ENCODE measurements at regions not wholly inside any gene's neighbourhood (a gene's known extent, or its start where the extent isn't known, plus 50 kb on each side); places are given as distances from the start of the nearest gene placed in this dataset.

DNA sequence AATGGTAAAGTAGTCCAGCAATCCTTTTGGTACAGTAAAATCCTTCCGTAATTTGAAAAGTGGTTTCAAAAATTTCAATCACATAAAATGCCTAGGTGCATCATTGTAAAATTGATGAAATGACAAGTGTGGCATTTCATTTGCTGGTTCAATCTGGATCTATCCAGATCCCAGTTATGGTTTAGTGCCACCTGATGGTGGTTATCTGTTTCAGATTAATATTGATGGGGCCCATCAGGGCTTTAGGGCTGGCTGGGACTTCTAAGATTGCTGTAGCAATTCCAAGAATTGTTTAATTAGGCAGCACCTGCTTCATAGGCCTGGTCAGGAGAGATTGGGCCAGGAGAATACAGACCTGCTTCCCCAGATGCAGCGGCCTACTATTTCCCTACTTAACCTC is 55.5 kb upstream of the PIK3C3 start:
- Mint-ChIP-seq H3K27ac (no peak overlapping the region), H3K36me3 (ENCODE audit: low read depth) (no peaks in the 10 kb centered on the region), H3K4me1 (no peaks in the 10 kb centered on the region), H3K4me3 (no peak overlapping the region), H3K9me3 (ENCODE audit: low read depth) (no peaks in the 10 kb centered on the region), H3K27me3 (peaks cover 4% of the 10 kb centered on the region)
- CTCF ChIA-PET = interaction anchor here (0.7 kb wide), 1 partner anchor 1604 kb away, joined by 3 read pairs; no protein-coding TSS in a partner anchor
- intact Hi-C loops (cut with DNase I, micrococcal nuclease) = no loop called here
- no peak for DNase-seq
- POLR2A ChIA-PET = no interaction called here
- ATAC-seq = no peak

- ChIA-PET CTCF (no interaction called here), POLR2A (no interaction called here)
- Mint-ChIP-seq H3K27me3 (peaks cover 9% of the 10 kb centered on the region), H3K4me3 (no peak overlapping the region), H3K4me1 (no peaks in the 10 kb centered on the region), H3K27ac (no peak overlapping the region), H3K36me3 (ENCODE audit: low read depth) (no peaks in the 10 kb centered on the region), H3K9me3 (ENCODE audit: low read depth) (no peaks in the 10 kb centered on the region)
- ATAC-seq = no peak
- intact Hi-C loops (cut with DNase I, micrococcal nuclease) = no loop called here
- no peak for DNase-seq
These were observed 61.6 kb upstream of the PIK3C3 start for GRCh38 chr18:41893432-41893831.

DNA sequence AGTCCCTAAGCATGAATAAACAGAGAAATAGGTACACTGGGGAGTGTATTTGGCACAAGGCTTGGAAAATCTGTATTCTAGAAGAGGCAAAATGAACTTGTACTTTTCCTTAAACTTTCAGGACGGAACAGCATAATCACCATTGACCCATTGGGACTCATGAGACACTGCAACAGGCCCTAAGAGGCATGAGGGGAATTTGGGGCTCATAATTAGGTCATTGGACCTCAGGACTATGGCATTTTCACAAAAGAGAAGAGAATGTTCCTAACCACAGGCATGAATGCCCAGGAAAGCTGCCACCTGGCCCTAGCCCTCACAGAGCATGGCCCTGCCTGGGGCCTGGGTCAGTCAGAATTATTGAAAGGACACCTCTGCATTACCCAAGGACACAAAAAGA is 67.9 kb upstream of the PIK3C3 start:
- H3K4me1 Mint-ChIP-seq = no peaks in the 10 kb centered on the region
- intact Hi-C loops (cut with DNase I, micrococcal nuclease) = no loop called here
- peaks cover 3% of the 10 kb centered on the region for H3K27me3 Mint-ChIP-seq
- H3K36me3 Mint-ChIP-seq (ENCODE audit: low read depth) = no peaks in the 10 kb centered on the region
- ChIA-PET CTCF (no interaction called here), POLR2A (no interaction called here)
- no peak overlapping the region for H3K4me3 Mint-ChIP-seq
- ATAC-seq (no peak), DNase-seq (no peak)
- no peaks in the 10 kb centered on the region for H3K9me3 Mint-ChIP-seq (ENCODE audit: low read depth)
- no peak overlapping the region for H3K27ac Mint-ChIP-seq

DNA sequence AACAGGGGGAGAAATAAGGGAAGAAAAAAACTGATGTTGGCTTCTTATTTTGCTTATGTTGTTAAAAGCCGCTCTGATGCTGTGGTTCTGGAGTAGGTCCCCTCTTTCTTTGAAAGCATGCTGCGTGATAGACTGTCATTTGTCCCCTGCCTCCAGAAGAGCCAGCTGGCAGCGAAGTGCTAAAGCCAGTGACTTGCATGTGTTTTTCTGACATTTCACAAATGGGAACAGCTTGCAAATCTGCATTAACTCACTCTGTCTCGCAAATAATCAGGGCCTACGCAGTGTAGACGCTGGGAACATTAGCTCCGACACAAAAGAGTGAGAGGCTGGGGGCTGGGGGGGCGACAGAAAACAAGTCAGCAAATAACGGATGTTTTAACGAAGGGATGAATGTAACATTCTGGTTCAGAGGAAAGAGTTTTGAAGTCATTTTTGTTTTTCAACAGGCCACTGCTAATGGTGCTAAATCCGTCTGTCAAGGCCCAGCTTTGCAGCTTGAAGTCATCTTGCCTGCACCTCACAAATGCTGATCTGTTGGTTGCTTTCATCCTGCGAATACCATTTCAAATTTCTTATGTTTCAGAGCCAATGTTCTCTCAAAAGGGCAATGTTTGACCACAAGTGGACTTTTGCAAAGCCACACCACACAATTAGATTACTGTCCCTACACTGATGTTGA is 68.8 kb upstream of the PIK3C3 start:
- H3K36me3 Mint-ChIP-seq (ENCODE audit: low read depth) = no peaks in the 10 kb centered on the region
- H3K27me3 Mint-ChIP-seq = peaks cover 3% of the 10 kb centered on the region
- no peak overlapping the region for H3K27ac Mint-ChIP-seq
- no peaks in the 10 kb centered on the region for H3K9me3 Mint-ChIP-seq (ENCODE audit: low read depth)
- ChIA-PET CTCF (no interaction called here), POLR2A (no interaction called here)
- H3K4me1 Mint-ChIP-seq = no peaks in the 10 kb centered on the region
- ATAC-seq = no peak
- DNase-seq = no peak
- intact Hi-C loops (cut with DNase I, micrococcal nuclease) = no loop called here
- no peak overlapping the region for H3K4me3 Mint-ChIP-seq

DNA sequence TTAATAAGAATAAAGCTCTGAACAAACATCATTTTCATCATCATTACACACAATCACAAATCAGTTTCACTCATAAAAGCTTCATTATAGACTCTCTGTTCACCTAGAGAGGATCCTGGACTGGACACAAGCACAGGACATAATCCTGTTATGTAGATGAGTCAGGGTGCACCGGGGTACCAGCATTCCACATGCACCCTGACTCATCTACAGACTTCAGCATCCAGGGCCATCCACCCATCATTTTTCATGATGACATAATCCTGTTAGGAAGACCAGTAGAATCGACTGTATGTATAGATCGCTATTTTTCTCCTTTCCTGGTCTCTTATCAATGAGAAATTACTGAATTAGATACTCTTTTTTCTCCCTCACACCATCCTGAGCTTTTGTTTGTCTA is 73.7 kb upstream of the PIK3C3 start:
- intact Hi-C loops (cut with DNase I, micrococcal nuclease) = no loop called here
- Mint-ChIP-seq H3K36me3 (ENCODE audit: low read depth) (no peaks in the 10 kb centered on the region), H3K4me3 (no peak overlapping the region), H3K27me3 (no peaks in the 10 kb centered on the region), H3K4me1 (no peaks in the 10 kb centered on the region), H3K27ac (no peak overlapping the region), H3K9me3 (ENCODE audit: low read depth) (no peaks in the 10 kb centered on the region)
- DNase-seq (no peak), ATAC-seq (no peak)
- CTCF ChIA-PET = no interaction called here
- POLR2A ChIA-PET = no interaction called here

- CTCF ChIA-PET = interaction anchor here (1.2 kb wide), 1 partner anchor 25 kb away, joined by 5 read pairs; no protein-coding TSS in a partner anchor
- H3K4me3 Mint-ChIP-seq = no peak overlapping the region
- POLR2A ChIA-PET = no interaction called here
These were observed 75.8 kb upstream of the PIK3C3 start for GRCh38 chr18:41879256-41879655.

GRCh38 chr18:41875094-41875780 is 79.8 kb upstream of the PIK3C3 start:
- ATAC-seq = no peak
- no peak for DNase-seq
- intact Hi-C loops (cut with DNase I, micrococcal nuclease) = no loop called here
- H3K36me3 Mint-ChIP-seq (ENCODE audit: low read depth) = no peaks in the 10 kb centered on the region
- H3K27ac Mint-ChIP-seq = no peak overlapping the region
- peaks cover 5% of the 10 kb centered on the region for H3K4me1 Mint-ChIP-seq
- CTCF ChIA-PET = interaction anchor here (0.7 kb wide), 1 partner anchor 1767 kb away, joined by 3 read pairs; no protein-coding TSS in a partner anchor
- POLR2A ChIA-PET = no interaction called here
- no peak overlapping the region for H3K4me3 Mint-ChIP-seq
- H3K27me3 Mint-ChIP-seq = peaks cover 6% of the 10 kb centered on the region
- no peaks in the 10 kb centered on the region for H3K9me3 Mint-ChIP-seq (ENCODE audit: low read depth)

More at GRCh38 chr18:41879256-41879655, 75.8 kb upstream of the PIK3C3 start:
- intact Hi-C loops (cut with DNase I, micrococcal nuclease) = no loop called here
- DNase-seq (no peak), ATAC-seq (no peak)
- no peaks in the 10 kb centered on the region for H3K9me3 Mint-ChIP-seq (ENCODE audit: low read depth)
- no peaks in the 10 kb centered on the region for H3K4me1 Mint-ChIP-seq
- no peaks in the 10 kb centered on the region for H3K36me3 Mint-ChIP-seq (ENCODE audit: low read depth)
- peaks cover 2% of the 10 kb centered on the region for H3K27me3 Mint-ChIP-seq
- no peak overlapping the region for H3K27ac Mint-ChIP-seq

DNA sequence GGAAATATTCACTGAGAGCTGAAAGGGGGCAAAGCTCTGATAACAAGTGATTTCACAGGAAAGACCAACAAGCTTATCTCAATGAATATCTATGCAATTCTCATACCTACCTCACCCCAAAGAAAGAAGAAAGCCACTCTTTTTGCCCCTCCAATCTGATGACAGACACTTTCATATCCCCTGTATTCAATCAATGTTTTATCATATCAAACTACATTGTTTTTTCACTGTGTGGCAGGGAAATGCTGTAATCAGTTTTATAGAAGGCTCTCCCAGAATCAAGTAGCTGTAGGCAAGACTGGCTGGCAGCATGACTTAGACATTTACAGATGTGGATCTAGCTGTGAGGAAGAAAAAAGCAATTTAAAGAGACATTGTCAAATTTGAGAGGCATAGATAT is 81.3 kb upstream of the PIK3C3 start:
- DNase-seq = no peak
- ChIA-PET POLR2A (no interaction called here), CTCF (interaction anchor here (0.6 to 1.0 kb wide), 2 partner anchors 35 to 1401 kb away, joined by 3 to 4 read pairs; no protein-coding TSS in a partner anchor)
- no peak for ATAC-seq
- Mint-ChIP-seq H3K4me1 (peaks cover 5% of the 10 kb centered on the region), H3K27me3 (peaks cover 10% of the 10 kb centered on the region), H3K36me3 (ENCODE audit: low read depth) (no peaks in the 10 kb centered on the region), H3K27ac (no peak overlapping the region), H3K4me3 (no peak overlapping the region), H3K9me3 (ENCODE audit: low read depth) (no peaks in the 10 kb centered on the region)
- intact Hi-C loops (cut with DNase I, micrococcal nuclease) = no loop called here

DNA sequence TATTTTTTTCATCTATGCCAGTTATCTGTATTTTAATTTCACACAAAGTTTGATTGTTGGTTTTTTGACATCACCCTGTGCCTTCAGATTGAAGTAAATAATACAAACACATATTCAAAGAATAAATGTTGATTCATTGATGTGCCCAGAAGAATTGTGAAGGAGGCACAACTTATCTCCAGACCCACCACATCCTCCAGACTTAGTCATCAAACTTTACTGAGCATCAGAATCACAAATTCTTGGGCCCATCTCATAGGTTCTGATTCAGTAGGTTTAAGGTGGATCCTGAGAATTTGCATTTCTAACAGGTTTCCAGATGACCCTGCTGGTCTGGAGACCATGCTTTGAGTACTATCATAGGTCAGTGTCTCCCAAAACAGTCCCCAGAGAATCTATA is 82.8 kb upstream of the PIK3C3 start:
- ATAC-seq = no peak
- Mint-ChIP-seq H3K4me3 (no peak overlapping the region), H3K27ac (no peak overlapping the region), H3K27me3 (peaks cover 10% of the 10 kb centered on the region), H3K4me1 (peaks cover 5% of the 10 kb centered on the region), H3K36me3 (ENCODE audit: low read depth) (no peaks in the 10 kb centered on the region), H3K9me3 (ENCODE audit: low read depth) (no peaks in the 10 kb centered on the region)
- ChIA-PET POLR2A (no interaction called here), CTCF (no interaction called here)
- intact Hi-C loops (cut with DNase I, micrococcal nuclease) = no loop called here
- DNase-seq = no peak

DNA sequence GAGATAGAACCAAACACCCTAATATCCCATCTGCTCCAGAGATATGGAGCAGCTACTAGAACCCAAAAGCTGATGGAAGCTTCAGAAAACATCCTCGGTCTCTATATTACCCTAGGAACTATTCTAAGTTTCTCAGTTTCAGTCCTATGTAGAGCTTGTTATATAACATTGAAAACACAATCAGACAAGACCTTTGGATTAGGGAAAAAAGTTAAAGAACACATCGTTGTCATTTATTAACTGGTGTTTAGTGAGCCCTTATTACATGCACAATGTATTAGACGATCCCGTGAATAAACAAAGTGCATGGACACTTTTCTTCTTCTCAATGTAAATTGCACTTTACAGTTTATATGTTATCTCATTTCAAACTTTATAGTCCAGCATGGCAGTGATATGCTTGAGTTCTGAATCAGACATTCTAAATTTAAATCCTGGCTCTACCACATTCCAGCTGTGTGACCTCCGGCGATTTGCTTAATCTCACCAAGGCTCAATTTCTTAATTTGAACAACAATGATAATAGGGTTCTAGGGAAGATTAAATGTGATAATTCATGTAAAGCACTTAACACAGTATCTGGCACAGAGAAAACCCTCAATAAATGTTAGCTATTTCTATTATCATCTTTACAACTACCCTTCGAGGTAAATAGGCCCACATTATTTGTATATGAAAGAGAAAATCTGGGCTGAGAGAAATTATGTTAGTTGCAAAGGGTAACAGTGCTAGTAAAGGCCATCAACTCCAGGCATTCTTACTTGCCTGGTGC is 83.6 kb upstream of the PIK3C3 start:
- H3K9me3 Mint-ChIP-seq (ENCODE audit: low read depth) = no peaks in the 10 kb centered on the region
- ATAC-seq = no peak
- no peaks in the 10 kb centered on the region for H3K36me3 Mint-ChIP-seq (ENCODE audit: low read depth)
- intact Hi-C loops (cut with DNase I, micrococcal nuclease) = no loop called here
- DNase-seq = no peak
- ChIA-PET CTCF (interaction anchor here (0.6 kb wide), 1 partner anchor 66 kb away, joined by 4 read pairs; no protein-coding TSS in a partner anchor), POLR2A (no interaction called here)
- peaks cover 10% of the 10 kb centered on the region for H3K27me3 Mint-ChIP-seq
- no peak overlapping the region for H3K4me3 Mint-ChIP-seq
- H3K27ac Mint-ChIP-seq = no peak overlapping the region
- peaks cover 5% of the 10 kb centered on the region for H3K4me1 Mint-ChIP-seq

DNA sequence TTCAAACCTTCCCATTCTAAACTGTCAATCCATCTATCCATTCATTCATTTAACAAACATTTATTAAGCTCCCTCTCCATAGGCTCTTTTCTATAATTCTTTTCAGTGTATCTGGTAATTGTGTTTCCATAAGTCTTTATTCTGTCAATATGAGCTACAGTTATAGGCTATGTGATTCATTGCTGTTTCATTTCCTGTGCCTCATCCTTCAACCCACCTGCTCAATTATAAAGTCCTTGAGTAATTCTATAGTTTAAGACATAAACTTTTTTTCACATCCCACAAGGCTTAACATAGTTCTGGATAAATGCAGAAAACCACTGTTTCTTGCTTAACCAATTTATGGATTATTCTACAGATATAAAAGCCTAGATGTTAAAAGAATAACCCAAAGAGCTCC is 84.2 kb upstream of the PIK3C3 start:
- Mint-ChIP-seq H3K27me3 (peaks cover 10% of the 10 kb centered on the region), H3K9me3 (ENCODE audit: low read depth) (no peaks in the 10 kb centered on the region), H3K4me3 (no peak overlapping the region), H3K36me3 (ENCODE audit: low read depth) (no peaks in the 10 kb centered on the region), H3K27ac (no peak overlapping the region), H3K4me1 (peaks cover 5% of the 10 kb centered on the region)
- POLR2A ChIA-PET = no interaction called here
- intact Hi-C loops (cut with DNase I, micrococcal nuclease) = no loop called here
- DNase-seq (no peak), ATAC-seq (peak; percentile 75)
- CTCF ChIA-PET = interaction anchor here (0.6 kb wide), 1 partner anchor 67 kb away, joined by 4 read pairs; no protein-coding TSS in a partner anchor

- Mint-ChIP-seq H3K27ac (no peak overlapping the region), H3K36me3 (ENCODE audit: low read depth) (no peaks in the 10 kb centered on the region), H3K27me3 (peaks cover 10% of the 10 kb centered on the region), H3K4me1 (peaks cover 5% of the 10 kb centered on the region), H3K9me3 (ENCODE audit: low read depth) (no peaks in the 10 kb centered on the region), H3K4me3 (no peak overlapping the region)
- ChIA-PET CTCF (no interaction called here), POLR2A (no interaction called here)
- intact Hi-C loops (cut with DNase I, micrococcal nuclease) = no loop called here
- no peak for ATAC-seq
- DNase-seq = no peak
These were observed 84.8 kb upstream of the PIK3C3 start for GRCh38 chr18:41870191-41870590.

Data from activated CD4-positive, alpha-beta T cell treated with anti-CD3 and anti-CD28 coated beads for 36 hours (primary cell).